ENCODE measurements at regions not wholly inside any gene's neighbourhood (a gene's known extent, or its start where the extent isn't known, plus 50 kb on each side); places are given as distances from the start of the nearest gene placed in this dataset.
A peak's percentile ranks its signal among the peaks of the same experiment; 100 is the strongest.

GRCh38 chr7:124155432-124156022, 122.7 kb upstream of the TMEM229A start:
- TF ChIP-seq CTCF (IDR thresholded peaks at IDR 0.05 in 4 of 5, conservative IDR thresholded peaks at IDR 0.05 in 1 of 5) (peak in 1 of 5 experiments; percentile 8), POLR2A (IDR thresholded peaks at IDR 0.05) (no peak)
